GM23338 (cell line): ENCODE measurements at regions not wholly inside any gene's neighbourhood (a gene's known extent, or its start where the extent isn't known, plus 50 kb on each side); places are given as distances from the start of the nearest gene placed in this dataset.

Source experiments
- ATAC-seq: fragments of 200-7000 bp; cut with Tn5 transposase; 3 replicates; pipeline ENCODE4 v1.9.1; 2020
- DNase-seq: peaks from one replicate; pipeline ENCODE4 v3.0.0-alpha.2; 2015; ENCODE audit warnings: low spot score
- H2AFZ ChIP-seq: fragments of 200-600 bp; sonication (generic); 2 replicates; pipeline ENCODE4 v1.8.0; 2016; ENCODE audit warnings: antibody characterized with exemption, mild to moderate bottlenecking, moderate library complexity
- H3F3A ChIP-seq: fragments of 200-600 bp; sonication (generic); replicated peaks from 2 replicates; pipeline ENCODE4 v1.8.0; 2017; ENCODE audit warnings: antibody characterized with exemption, mixed run types, low read depth
- H3K27ac ChIP-seq: fragments of 200-600 bp; sonication (generic); 2 replicates; pipeline ENCODE4 v1.6.1; 2016; ENCODE audit warnings: low read depth
- H3K27me3 ChIP-seq: fragments of 200-600 bp; sonication (generic); 2 replicates; pipeline ENCODE4 v1.8.0; 2016; ENCODE audit warnings: mild to moderate bottlenecking, mixed run types, moderate library complexity; ENCODE audit not compliant: insufficient read depth
- H3K36me3 ChIP-seq: fragments of 200-600 bp; sonication (generic); 2 replicates; pipeline ENCODE4 v1.8.0; 2016; ENCODE audit warnings: mild to moderate bottlenecking; ENCODE audit not compliant: insufficient read depth
- H3K4me1 ChIP-seq: fragments of 200-600 bp; sonication (generic); 2 replicates; pipeline ENCODE4 v1.8.0; 2016; ENCODE audit warnings: mild to moderate bottlenecking, moderate library complexity; ENCODE audit not compliant: insufficient read depth
- H3K4me2 ChIP-seq: fragments of 200-600 bp; sonication (generic); 2 replicates; pipeline ENCODE4 v1.7.1; 2017; ENCODE audit warnings: mixed run types
- H3K4me3 ChIP-seq: fragments of 200-600 bp; sonication (generic); 2 replicates; pipeline ENCODE4 v1.6.1; 2016; ENCODE audit warnings: mixed run types
- H3K79me2 ChIP-seq: fragments of 200-600 bp; sonication (generic); replicated peaks from 2 replicates; pipeline ENCODE4 v1.8.0; 2017; ENCODE audit warnings: mild to moderate bottlenecking; ENCODE audit not compliant: insufficient read depth
- H3K9me2 ChIP-seq: fragments of 200-600 bp; sonication (generic); 2 replicates; pipeline ENCODE4 v1.8.0; 2017; ENCODE audit not compliant: insufficient read depth
- H4K20me1 ChIP-seq: fragments of 200-600 bp; sonication (generic); replicated peaks from 2 replicates; pipeline ENCODE4 v1.8.0; 2017; ENCODE audit warnings: mild to moderate bottlenecking; ENCODE audit not compliant: insufficient read depth
- H3K27ac Mint-ChIP-seq: 2 replicates; pipeline ENCODE4 v1.8.0; 2020; ENCODE audit warnings: inconsistent platforms, mild to moderate bottlenecking, moderate library complexity, mixed read lengths
- H3K27me3 Mint-ChIP-seq: 3 replicates; pipeline ENCODE4 v1.8.0; 2022; ENCODE audit warnings: low read depth, mild to moderate bottlenecking, moderate library complexity, mixed read lengths, inconsistent platforms; ENCODE audit not compliant: insufficient read depth, poor library complexity
- H3K36me3 Mint-ChIP-seq: 3 replicates; pipeline ENCODE4 v1.8.0; 2021; ENCODE audit warnings: low read depth, mild to moderate bottlenecking, inconsistent platforms, moderate library complexity, mixed read lengths
- H3K4me1 Mint-ChIP-seq: 3 replicates; pipeline ENCODE4 v1.8.0; 2020; ENCODE audit warnings: mild to moderate bottlenecking, inconsistent platforms, mixed read lengths
- H3K4me3 Mint-ChIP-seq: 3 replicates; pipeline ENCODE4 v1.8.0; 2021; ENCODE audit warnings: moderate library complexity, mild to moderate bottlenecking, inconsistent platforms, mixed read lengths
- H3K9me3 Mint-ChIP-seq: 3 replicates; pipeline ENCODE4 v1.8.0; 2020; ENCODE audit warnings: moderate library complexity, mild to moderate bottlenecking, inconsistent platforms, mixed read lengths
- CREB1 ChIP-seq: fragments of 250-450 bp; sonication (Bioruptor Pico); IDR thresholded peaks from 2 replicates; pipeline ENCODE4 v1.5.0; 2020; ENCODE audit warnings: low read depth, mild to moderate bottlenecking, moderate library complexity
- CTCF ChIP-seq, 2 experiments: fragments of 200-600 bp in 1 of 2; sonication (generic) in 1 of 2; conservative IDR thresholded peaks; 2 replicates each; pipeline versions ENCODE4 v1.5.1 to v1.6.1; 2016 to 2017; ENCODE audit warnings: antibody characterized with exemption in 2 of 2, low read depth in 2 of 2, mild to moderate bottlenecking in 2 of 2, moderate library complexity in 1 of 2
- EZH2phosphoT487 ChIP-seq: fragments of 200-600 bp; sonication (generic); IDR thresholded peaks from one replicate; pipeline ENCODE4 v1.8.1; 2018; ENCODE audit warnings: antibody characterized with exemption; ENCODE audit not compliant: unreplicated experiment
- JUNB ChIP-seq: IDR thresholded peaks from one replicate; pipeline ENCODE4 v1.6.1; 2016; ENCODE audit warnings: antibody characterized with exemption; ENCODE audit not compliant: unreplicated experiment
- NANOG ChIP-seq: IDR thresholded peaks from 2 replicates; pipeline ENCODE4 v1.6.1; 2016; ENCODE audit warnings: antibody characterized with exemption, borderline replicate concordance
- POLR2AphosphoS5 ChIP-seq: IDR thresholded peaks from 2 replicates; pipeline ENCODE4 v1.6.1; 2016; ENCODE audit warnings: antibody characterized with exemption, low read depth
- ZNF331 ChIP-seq: fragments of 250-450 bp; sonication (Bioruptor Pico); IDR thresholded peaks from 2 replicates; pipeline ENCODE4 v1.5.0; 2020; ENCODE audit warnings: low read depth, mild to moderate bottlenecking, moderate library complexity
- ZNF462 ChIP-seq: fragments of 250-450 bp; sonication (Bioruptor Pico); IDR thresholded peaks from 2 replicates; pipeline ENCODE4 v1.5.0; 2020; ENCODE audit warnings: mild to moderate bottlenecking, moderate library complexity

GRCh38 chr11:79794057-79794456, 353.2 kb upstream of the TENM4 start:
- no peaks in the 10 kb centered on the region for H3K4me1 ChIP-seq
- Mint-ChIP-seq H3K4me1 (no peaks in the 10 kb centered on the region), H3K27ac (no peak overlapping the region), H3K36me3 (no peaks in the 10 kb centered on the region), H3K27me3 (no peaks in the 10 kb centered on the region), H3K9me3 (no peaks in the 10 kb centered on the region), H3K4me3 (no peak overlapping the region)
- no peak overlapping the region for H2AFZ ChIP-seq
- no peak overlapping the region for H3K4me3 ChIP-seq
- H3F3A ChIP-seq, result no peaks in the 10 kb centered on the region
- H3K4me2 ChIP-seq, result no peak overlapping the region
- ATAC-seq, result no peak
- no peaks in the 10 kb centered on the region for H3K36me3 ChIP-seq
- no peak overlapping the region for H3K27ac ChIP-seq
- H3K79me2 ChIP-seq, result no peaks in the 10 kb centered on the region
- TF ChIP-seq EZH2phosphoT487 (no peak), JUNB (no peak), CREB1 (CRISPR knock-in tag) (no peak), ZNF462 (CRISPR knock-in tag) (no peak), CTCF (conservative IDR thresholded peaks at IDR 0.05; ENCODE audit: low read depth in 2 of 2) (no peak), POLR2AphosphoS5 (no peak), ZNF331 (CRISPR knock-in tag) (no peak), NANOG (no peak)
- no peaks in the 10 kb centered on the region for H4K20me1 ChIP-seq
- no peak for DNase-seq
- 0 out of 2 replicates have a peak, but pooled peaks cover 3% of the 10 kb centered on the region for H3K9me2 ChIP-seq
- no peaks in the 10 kb centered on the region for H3K27me3 ChIP-seq
